DND-41 (cell line): ENCODE measurements at regions not wholly inside any gene's neighbourhood (a gene's known extent, or its start where the extent isn't known, plus 50 kb on each side); places are given as distances from the start of the nearest gene placed in this dataset.
"Not testable (repeated sequence)": the region's sequence is repeated elsewhere in the genome, so short reads cannot be mapped to it uniquely, and the experiment has no call there.

Experiments
- ATAC-seq: fragments of 200-7000 bp; cut with Tn5 transposase; 3 replicates; pipeline ENCODE4 v1.9.1; 2021; ENCODE audit warnings: low read depth; ENCODE audit not compliant: insufficient read depth
- DNase-seq: peaks from one replicate; pipeline ENCODE4 v3.0.0-alpha.2; 2020
- H2AFZ ChIP-seq: 2 replicates; pipeline ENCODE4 v1.6.0; 2012; ENCODE audit warnings: low read depth, low read length
- H3K27ac ChIP-seq: 2 replicates; pipeline ENCODE4 v1.5.1; 2012; ENCODE audit warnings: low read length, inconsistent platforms
- H3K27me3 ChIP-seq: fragments of 200-600 bp; sonication (generic); 2 replicates; pipeline ENCODE4 v1.6.0; 2012; ENCODE audit warnings: low read length, mild to moderate bottlenecking, inconsistent platforms; ENCODE audit not compliant: insufficient read depth, poor library complexity
- H3K36me3 ChIP-seq: 2 replicates; pipeline ENCODE4 v1.5.1; 2012; ENCODE audit warnings: low read length, inconsistent platforms; ENCODE audit not compliant: insufficient read depth
- H3K4me1 ChIP-seq: 2 replicates; pipeline ENCODE4 v1.5.1; 2012; ENCODE audit warnings: mild to moderate bottlenecking, low read length; ENCODE audit not compliant: insufficient read depth
- H3K4me2 ChIP-seq: 2 replicates; pipeline ENCODE4 v1.6.0; 2012; ENCODE audit warnings: mild to moderate bottlenecking, moderate library complexity, low read length, inconsistent platforms; ENCODE audit not compliant: insufficient read depth
- H3K4me3 ChIP-seq, 2 experiments: fragments of 200-600 bp in 1 of 2; shearing (Covaris generic) in 1 of 2; 2 replicates each; pipeline ENCODE4 v1.5.1; 2012 to 2016; ENCODE audit warnings: inconsistent platforms in 2 of 2, low read length in 2 of 2, mild to moderate bottlenecking in 2 of 2, low read depth in 1 of 2, moderate library complexity in 1 of 2
- H3K79me2 ChIP-seq: 2 replicates; pipeline ENCODE4 v1.6.0; 2012; ENCODE audit warnings: low read length, inconsistent platforms; ENCODE audit not compliant: insufficient read depth
- H3K9ac ChIP-seq: 2 replicates; pipeline ENCODE4 v1.6.0; 2012; ENCODE audit warnings: low read depth, mild to moderate bottlenecking, inconsistent platforms, low read length, moderate library complexity
- H3K9me3 ChIP-seq: 2 replicates; pipeline ENCODE4 v1.5.1; 2012; ENCODE audit warnings: low read length, moderate library complexity, mild to moderate bottlenecking, inconsistent platforms; ENCODE audit not compliant: insufficient read depth, severe bottlenecking
- H4K20me1 ChIP-seq: 2 replicates; pipeline ENCODE4 v1.6.0; 2012; ENCODE audit warnings: low read length; ENCODE audit not compliant: insufficient read depth
- EZH2 ChIP-seq: IDR thresholded peaks from 3 replicates; pipeline ENCODE4 v1.6.1; 2012; ENCODE audit warnings: borderline replicate concordance, low read depth, mild to moderate bottlenecking, moderate library complexity, low read length, inconsistent platforms; ENCODE audit not compliant: severe bottlenecking
- TF ChIP-seq, protein P1 (sequence below): IDR thresholded peaks from 2 replicates; pipeline ENCODE4 v1.5.1; 2012; ENCODE audit warnings: borderline replicate concordance, low read length, moderate library complexity, mild to moderate bottlenecking; ENCODE audit not compliant: poor library complexity, severe bottlenecking; ENCODE audit errors: extremely low read depth

DNA sequence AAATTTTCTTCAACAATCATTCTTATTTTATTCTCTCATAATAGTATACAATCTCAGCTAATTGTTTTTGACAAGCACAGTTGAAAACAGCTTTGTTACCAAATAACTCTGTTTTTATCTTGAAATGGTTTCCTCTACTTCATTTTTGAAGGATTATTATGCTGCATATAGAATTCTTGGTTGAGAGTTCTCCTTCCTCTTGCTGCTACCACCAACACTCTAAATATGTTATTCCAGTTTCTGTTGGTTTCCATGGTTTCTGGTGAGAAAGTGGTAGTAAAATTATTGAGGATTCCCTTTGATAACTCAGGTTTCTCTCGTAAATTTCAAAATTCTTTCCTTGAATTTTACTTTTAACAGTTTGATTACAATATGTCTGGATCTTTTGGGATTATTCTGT is 1725.9 kb downstream of the PCDH9 start:
- no peaks in the 10 kb centered on the region for H4K20me1 ChIP-seq
- no peak for DNase-seq
- no peak overlapping the region for H3K4me2 ChIP-seq
- H3K36me3 ChIP-seq: no peaks in the 10 kb centered on the region
- no peak overlapping the region for H3K9ac ChIP-seq
- H3K79me2 ChIP-seq: no peaks in the 10 kb centered on the region
- H3K4me3 ChIP-seq: no peak overlapping the region
- H3K9me3 ChIP-seq: no peaks in the 10 kb centered on the region
- no peaks in the 10 kb centered on the region for H3K4me1 ChIP-seq
- no peaks in the 10 kb centered on the region for H3K27me3 ChIP-seq
- H3K27ac ChIP-seq: no peak overlapping the region
- H2AFZ ChIP-seq: no peak overlapping the region
- no peak for TF ChIP-seq EZH2
- TF ChIP-seq, protein P1, sequence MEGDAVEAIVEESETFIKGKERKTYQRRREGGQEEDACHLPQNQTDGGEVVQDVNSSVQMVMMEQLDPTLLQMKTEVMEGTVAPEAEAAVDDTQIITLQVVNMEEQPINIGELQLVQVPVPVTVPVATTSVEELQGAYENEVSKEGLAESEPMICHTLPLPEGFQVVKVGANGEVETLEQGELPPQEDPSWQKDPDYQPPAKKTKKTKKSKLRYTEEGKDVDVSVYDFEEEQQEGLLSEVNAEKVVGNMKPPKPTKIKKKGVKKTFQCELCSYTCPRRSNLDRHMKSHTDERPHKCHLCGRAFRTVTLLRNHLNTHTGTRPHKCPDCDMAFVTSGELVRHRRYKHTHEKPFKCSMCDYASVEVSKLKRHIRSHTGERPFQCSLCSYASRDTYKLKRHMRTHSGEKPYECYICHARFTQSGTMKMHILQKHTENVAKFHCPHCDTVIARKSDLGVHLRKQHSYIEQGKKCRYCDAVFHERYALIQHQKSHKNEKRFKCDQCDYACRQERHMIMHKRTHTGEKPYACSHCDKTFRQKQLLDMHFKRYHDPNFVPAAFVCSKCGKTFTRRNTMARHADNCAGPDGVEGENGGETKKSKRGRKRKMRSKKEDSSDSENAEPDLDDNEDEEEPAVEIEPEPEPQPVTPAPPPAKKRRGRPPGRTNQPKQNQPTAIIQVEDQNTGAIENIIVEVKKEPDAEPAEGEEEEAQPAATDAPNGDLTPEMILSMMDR: no peak
- ATAC-seq: no peak

DNA sequence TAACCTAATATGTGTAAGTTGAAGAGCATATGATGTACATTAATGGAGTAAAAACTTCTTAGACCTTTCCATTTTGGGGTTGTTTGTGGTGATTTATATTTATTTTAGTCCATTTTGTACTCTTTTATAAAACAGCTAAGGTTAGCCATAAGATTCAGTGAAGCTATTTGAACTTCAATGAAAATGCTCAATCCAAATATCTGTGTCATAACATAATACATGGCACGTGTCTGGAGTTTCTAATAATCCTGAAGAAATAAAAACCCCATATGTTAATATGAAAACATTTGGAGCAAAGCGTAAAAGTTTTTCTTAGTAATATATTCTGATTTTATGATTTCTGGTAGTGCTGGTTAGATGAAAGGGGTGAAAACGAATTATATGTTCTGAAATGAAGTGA is 1729.7 kb downstream of the PCDH9 start:
- Histone ChIP-seq H3K4me2 (no peak overlapping the region), H3K27me3 (no peaks in the 10 kb centered on the region), H3K4me3 (no peak overlapping the region), H4K20me1 (no peaks in the 10 kb centered on the region), H3K9me3 (no peaks in the 10 kb centered on the region), H2AFZ (no peak overlapping the region), H3K36me3 (no peaks in the 10 kb centered on the region), H3K27ac (no peak overlapping the region), H3K4me1 (no peaks in the 10 kb centered on the region), H3K79me2 (no peaks in the 10 kb centered on the region), H3K9ac (no peak overlapping the region)
- DNase-seq: no peak
- ATAC-seq: no peak
- TF ChIP-seq, protein P1: no peak
- TF ChIP-seq EZH2: no peak

DNA sequence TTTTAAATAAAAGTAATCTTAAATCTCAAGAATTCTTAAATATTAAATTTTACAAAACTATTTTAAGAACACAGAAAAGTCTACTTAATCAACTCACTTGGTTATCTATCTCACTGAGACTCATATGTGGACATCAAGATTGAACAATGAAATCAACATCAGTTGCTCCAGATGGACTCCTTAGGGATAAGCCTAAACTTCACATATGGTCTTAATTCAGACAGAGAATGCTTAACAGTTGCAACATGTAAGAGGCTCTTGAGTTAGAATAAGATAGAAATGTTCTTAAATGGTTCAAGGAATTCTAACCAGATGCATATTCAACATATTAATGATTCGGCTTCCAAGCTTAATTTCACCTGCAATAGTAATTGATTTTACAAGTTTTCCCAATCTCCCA is 1730.9 kb downstream of the PCDH9 start:
- DNase-seq: no peak
- H3K9ac ChIP-seq: no peak overlapping the region
- TF ChIP-seq EZH2: no peak
- TF ChIP-seq, protein P1: no peak
- H3K4me1 ChIP-seq: no peaks in the 10 kb centered on the region
- no peak overlapping the region for H3K4me2 ChIP-seq
- no peak overlapping the region for H2AFZ ChIP-seq
- no peaks in the 10 kb centered on the region for H3K36me3 ChIP-seq
- no peak for ATAC-seq
- no peaks in the 10 kb centered on the region for H4K20me1 ChIP-seq
- no peaks in the 10 kb centered on the region for H3K27me3 ChIP-seq
- H3K4me3 ChIP-seq: no peak overlapping the region
- H3K79me2 ChIP-seq: no peaks in the 10 kb centered on the region
- H3K9me3 ChIP-seq: no peaks in the 10 kb centered on the region
- no peak overlapping the region for H3K27ac ChIP-seq

DNA sequence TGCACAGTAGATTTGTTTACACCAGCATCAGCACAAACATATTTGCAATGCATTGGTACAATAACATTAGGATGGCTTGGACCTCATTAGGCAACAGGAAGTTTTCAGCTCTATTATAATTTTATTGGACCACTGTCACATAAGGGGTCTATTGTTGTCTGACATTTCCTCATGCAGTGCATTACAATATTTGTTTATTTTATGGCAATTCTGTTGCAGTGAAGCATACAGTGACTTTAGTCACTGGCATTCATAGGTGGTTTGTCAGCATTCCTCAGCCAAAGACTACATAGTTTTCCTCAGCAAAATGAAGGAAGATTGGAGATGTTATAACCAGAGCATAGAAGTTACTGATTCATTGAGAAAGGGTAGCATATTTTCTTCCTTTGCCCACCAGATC is 1732.9 kb downstream of the PCDH9 start:
- DNase-seq: no peak

DNA sequence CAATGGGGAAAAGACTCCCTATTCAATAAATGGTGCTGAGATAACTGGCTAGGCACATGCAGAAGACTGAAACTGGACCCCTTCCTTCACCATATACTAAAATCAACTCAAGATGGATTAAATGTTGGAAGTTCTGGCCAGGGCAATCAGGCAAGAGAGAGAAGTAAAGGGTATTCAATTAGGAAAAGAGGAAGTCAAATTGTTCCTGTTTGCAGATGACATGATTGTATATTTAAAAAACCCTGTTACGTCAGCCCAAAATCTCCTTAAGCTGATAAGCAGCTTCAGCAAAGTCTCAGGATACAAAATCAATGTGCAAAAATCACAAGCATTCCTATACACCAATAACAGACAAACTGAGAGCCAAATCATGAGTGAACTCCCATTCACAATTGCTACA is 1739.4 kb downstream of the PCDH9 start:
- H3K4me2 ChIP-seq, H3K9ac ChIP-seq, H3K4me1 ChIP-seq, H4K20me1 ChIP-seq, H3K79me2 ChIP-seq, H2AFZ ChIP-seq, ATAC-seq, H3K27ac ChIP-seq, H3K9me3 ChIP-seq, H3K4me3 ChIP-seq, DNase-seq, H3K36me3 ChIP-seq, H3K27me3 ChIP-seq: not testable (repeated sequence)

More for the DNA sequence above, 1732.9 kb downstream of the PCDH9 start:
- Histone ChIP-seq H3K9ac (no peak overlapping the region), H4K20me1 (no peaks in the 10 kb centered on the region), H3K27me3 (no peaks in the 10 kb centered on the region), H3K9me3 (no peaks in the 10 kb centered on the region), H3K4me2 (no peak overlapping the region), H3K79me2 (no peaks in the 10 kb centered on the region), H3K27ac (no peak overlapping the region), H3K4me1 (no peaks in the 10 kb centered on the region), H2AFZ (no peak overlapping the region), H3K4me3 (no peak overlapping the region), H3K36me3 (no peaks in the 10 kb centered on the region)
- TF ChIP-seq, protein P1: no peak
- no peak for ATAC-seq
